NK-92 treated with Interleukin-12 subunit alpha and Interleukin-12 subunit beta, amount 100 ng/mL, for 24 hours (cell line): ENCODE measurements at regions not wholly inside any gene's neighbourhood (a gene's known extent, or its start where the extent isn't known, plus 50 kb on each side); places are given as distances from the start of the nearest gene placed in this dataset.

Source experiments
- DNase-seq: peaks from one replicate; lab custom pipeline; 2025; lab: John Stamatoyannopoulos, UW

- DNase-seq: no peak
These were observed 411.8 kb downstream of the FBXO15 start for GRCh38 chr18:73735836-73736235.

- DNase-seq: no peak
These were observed 413.8 kb downstream of the FBXO15 start for GRCh38 chr18:73733806-73734314.

DNA sequence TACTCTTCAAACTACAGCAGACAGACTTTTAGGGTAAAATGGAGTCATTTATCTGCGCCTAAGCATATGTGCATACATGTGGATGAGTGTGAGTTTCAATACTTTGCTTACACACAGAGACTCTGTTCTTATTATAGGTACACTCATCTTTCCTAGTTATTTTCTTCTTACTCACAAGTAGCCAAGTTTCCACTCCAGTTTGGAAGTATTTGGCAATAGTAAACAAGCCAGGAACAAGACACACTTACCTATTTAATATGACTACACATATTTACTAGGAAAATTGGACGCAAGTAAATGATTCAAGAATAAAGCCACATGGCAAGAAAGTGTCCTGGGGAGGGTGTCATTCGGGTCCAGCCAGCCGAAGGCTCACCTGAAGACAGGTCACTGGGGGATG lies 414.3 kb downstream of the FBXO15 start:
- DNase-seq: no peak

- DNase-seq: no peak
These were observed 419.0 kb downstream of the FBXO15 start for GRCh38 chr18:73728657-73729056.

DNA sequence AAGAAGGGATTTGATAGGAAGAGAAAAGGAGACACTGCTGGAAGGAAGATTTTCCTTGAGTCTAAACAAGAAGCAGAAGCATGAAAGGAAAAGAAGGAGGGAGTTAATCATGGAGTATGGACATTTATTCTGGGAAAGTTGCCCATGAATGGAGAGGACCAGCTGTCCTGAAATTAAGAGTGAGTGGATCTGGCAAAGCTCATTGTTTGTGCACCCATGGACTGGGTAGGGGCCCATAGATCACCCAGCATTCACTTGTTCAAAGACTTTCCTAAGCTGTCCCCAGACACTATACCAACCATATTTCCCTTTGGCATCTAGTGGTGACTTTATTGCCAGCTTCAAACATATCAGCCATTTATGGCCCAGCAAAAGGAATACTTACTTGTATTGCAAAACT lies 422.7 kb downstream of the FBXO15 start:
- DNase-seq: no peak

DNA sequence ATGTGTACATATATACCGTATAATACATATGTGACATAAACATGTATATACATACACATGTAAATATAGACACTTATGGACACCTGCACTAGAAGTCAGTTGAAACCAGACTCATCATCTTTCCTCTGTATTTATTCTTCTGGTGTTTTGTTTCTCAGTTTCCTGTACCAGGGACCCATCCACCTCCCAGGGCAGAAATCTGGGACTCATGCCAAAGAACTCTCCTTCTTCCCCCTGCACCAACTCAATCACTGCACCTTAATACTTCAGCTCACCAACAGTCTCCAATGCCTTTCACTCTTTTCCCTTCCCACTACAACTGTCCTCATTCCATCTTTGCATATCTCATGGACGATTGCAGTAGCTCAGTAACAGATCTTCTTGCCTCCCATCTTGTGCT lies 428.0 kb downstream of the FBXO15 start:
- no peak for DNase-seq

DNA sequence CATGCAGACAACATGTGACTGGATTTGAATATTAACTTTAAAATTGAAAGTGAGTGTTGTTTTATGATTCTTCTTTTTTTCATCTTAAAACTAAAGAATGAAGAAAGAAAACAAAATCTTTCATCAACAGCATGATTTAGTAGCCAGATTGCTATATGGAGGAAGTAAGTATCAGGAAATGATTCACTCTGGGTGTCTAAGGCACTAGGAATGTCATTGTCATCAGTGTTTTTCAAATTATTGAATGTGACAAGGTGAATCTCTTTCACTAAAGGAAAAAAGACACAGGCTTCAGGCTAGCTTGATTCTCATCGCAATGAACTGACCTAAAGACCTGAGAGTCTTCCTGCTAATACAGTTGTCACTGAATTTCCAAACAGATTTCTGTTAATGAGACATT lies 430.1 kb downstream of the FBXO15 start:
- no peak for DNase-seq

GRCh38 chr18:73715210-73715670 lies 432.4 kb downstream of the FBXO15 start:
- no peak for DNase-seq

GRCh38 chr18:73714466-73714865 lies 433.2 kb downstream of the FBXO15 start:
- DNase-seq: no peak

DNA sequence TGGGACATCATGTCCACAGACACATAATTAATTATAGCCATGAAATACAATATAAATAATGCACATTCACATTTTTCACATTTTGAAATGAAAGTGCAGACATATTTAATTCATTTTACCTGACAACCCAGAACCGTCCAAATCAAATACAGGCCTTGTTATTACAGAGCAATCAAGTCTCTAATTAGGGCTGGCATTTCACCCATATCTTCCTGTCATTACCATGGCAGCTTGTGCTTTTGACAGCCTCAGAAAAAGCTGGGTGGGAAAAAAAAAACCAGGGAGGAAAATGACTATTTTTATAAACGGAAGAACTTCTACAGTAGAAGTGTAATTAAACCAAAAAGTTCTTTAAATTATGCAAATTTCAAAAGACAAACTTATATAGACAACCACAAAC lies 436.4 kb downstream of the FBXO15 start:
- no peak for DNase-seq

GRCh38 chr18:73708591-73708990 lies 439.0 kb downstream of the FBXO15 start:
- DNase-seq: no peak

DNA sequence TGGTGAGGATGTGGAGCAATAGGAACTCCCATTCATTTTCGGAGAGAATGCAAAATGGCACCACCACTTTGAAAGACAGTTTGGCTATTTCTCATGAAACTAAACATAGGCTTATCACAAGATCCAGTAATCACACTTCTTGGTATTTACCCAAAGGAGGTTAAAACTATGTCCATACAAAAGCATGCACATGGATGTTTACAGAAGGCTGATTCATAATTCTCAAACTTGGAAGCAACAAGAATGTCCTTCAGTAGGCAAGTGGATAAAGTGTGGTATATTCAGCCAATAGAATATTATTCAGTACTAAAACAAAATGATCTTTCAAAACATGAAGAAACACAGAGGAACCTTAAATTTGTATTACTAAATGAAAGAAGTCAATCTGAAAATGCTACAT lies 440.6 kb downstream of the FBXO15 start:
- no peak for DNase-seq

DNA sequence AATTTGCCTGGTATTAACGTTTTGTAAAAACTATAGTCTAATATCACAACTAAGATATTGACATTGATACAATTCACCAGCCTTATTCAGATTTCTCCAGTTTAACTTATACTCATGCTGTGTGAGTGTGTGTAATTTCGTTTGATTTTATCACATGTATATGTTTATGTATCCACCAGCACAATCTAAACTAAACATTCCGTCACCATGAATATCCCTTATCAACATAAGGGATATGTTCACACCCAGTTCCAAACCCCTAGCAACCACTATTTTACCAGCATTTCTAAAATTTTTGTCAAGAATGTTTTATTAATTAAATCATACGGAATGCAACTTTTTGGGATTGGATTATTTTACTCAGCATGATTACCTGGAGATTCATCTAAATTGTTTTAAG lies 450.3 kb downstream of the FBXO15 start:
- no peak for DNase-seq

- no peak for DNase-seq
These were observed 450.9 kb downstream of the FBXO15 start for GRCh38 chr18:73696698-73697097.

GRCh38 chr18:73696171-73696570 lies 451.5 kb downstream of the FBXO15 start:
- DNase-seq: no peak

DNA sequence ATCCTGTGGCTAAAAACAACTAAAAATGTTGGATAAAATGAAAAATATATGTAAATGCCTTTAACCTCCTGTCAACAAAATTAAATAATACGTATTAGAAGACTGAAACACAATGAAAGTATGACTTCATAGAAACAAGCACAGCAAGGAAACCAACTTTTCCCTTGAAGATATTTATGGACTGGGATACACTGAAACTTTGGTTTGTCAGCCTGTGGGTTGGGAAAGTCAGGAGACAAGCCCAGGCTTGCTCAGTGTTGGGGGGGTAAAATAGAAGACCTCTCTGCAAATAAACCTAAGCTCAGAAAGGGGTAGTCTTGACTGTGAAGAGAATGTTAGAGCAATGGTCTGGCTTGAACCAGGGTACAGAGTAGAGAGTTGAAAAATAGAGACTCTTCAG lies 454.5 kb downstream of the FBXO15 start:
- no peak for DNase-seq

DNA sequence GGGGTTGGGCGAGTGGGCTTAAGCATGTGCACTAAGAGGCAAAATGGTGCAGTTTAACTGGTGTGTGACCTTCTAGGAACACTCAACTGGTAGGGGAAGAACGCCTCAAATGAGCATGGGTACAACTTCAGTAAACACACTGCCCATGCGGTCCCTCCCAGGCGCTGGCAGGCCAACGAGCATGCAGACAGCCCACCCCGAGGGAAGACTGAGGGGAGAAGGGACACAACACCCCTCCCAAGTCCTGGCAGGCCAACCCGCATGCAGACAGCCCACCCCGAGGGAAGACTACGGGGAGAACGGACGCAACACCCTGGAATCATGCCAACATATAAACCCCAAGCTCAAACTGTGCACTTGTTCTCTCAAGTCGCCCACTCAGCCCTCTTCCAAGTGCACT lies 456.0 kb downstream of the FBXO15 start:
- DNase-seq: no peak

- no peak for DNase-seq
These were observed 456.5 kb downstream of the FBXO15 start for GRCh38 chr18:73691118-73691517.

GRCh38 chr18:73690222-73690621 lies 457.4 kb downstream of the FBXO15 start:
- DNase-seq: no peak

DNA sequence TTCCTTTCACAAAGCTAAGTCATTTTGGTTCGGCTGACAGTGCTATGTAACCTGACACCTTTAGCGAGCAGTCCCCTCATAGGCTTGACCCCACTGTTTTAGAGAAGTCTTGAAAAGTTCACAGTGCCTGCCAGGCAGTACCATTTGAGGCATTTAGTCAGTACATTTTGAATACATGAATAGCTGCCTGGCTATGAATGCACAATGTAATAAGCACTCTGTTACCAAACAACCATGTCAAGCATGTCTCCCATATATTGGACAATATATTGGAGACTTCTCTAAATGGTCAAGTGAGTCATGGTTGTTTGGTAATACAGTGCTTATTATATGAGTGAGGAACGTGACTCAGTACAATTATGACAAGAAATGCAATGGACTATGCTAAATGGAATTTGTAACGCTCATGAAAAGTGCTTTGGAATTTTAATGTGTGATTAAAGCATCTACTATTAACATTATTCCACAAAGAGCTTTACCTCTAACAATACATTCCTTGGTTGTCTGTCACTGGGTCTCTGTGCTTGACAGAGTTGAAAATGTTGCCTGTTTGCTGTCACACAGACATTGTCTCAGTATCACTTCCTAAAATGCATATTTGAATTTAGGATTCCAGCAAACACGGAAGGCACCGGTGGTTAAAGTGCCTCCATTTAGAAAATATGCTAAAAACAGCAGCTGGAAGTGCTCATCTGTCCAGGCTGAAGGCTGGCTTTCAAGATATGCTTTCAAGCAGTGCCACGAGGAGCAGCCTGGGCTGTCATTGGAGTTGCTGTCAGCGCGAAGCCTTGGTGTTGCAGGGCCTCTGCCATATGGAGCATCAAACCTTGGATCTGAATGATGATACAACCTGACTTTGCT lies 458.6 kb downstream of the FBXO15 start:
- DNase-seq: no peak

DNA sequence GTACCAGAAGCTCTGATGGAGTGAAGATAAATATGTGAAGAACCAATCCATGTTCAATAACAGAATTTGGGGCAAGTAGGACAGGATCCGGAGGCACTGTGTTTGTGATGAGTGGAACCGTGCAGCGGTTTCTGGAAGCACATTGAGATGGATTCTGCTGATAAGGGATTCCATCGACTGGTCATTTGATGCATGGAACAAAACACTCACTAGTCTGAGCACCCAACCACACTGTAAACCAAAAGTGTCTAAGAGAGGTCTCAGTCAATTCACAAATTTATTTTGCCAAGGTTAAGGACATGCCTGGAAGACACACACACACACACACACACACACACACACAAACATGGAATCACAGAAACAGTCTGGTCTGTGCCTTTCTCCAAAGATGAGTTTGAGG lies 459.5 kb downstream of the FBXO15 start:
- no peak for DNase-seq

DNA sequence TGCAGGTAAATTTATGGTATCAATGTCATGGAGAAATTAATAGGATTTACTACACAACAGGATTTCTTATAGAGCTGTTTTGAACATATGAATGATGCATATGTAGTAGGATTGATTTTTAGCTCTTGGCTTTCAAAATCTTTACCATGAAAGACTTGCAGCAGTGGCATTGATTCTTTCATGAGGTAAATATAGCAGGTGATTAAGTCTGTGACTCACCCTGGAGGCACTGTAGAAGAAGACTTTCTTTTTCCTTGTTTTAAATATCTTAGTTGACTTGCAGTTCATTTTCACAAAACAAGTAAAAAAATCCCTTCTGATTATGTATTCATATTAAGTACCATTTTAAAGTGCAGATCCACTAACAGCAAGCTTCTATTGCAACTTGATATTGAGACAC lies 463.0 kb downstream of the FBXO15 start:
- no peak for DNase-seq

DNA sequence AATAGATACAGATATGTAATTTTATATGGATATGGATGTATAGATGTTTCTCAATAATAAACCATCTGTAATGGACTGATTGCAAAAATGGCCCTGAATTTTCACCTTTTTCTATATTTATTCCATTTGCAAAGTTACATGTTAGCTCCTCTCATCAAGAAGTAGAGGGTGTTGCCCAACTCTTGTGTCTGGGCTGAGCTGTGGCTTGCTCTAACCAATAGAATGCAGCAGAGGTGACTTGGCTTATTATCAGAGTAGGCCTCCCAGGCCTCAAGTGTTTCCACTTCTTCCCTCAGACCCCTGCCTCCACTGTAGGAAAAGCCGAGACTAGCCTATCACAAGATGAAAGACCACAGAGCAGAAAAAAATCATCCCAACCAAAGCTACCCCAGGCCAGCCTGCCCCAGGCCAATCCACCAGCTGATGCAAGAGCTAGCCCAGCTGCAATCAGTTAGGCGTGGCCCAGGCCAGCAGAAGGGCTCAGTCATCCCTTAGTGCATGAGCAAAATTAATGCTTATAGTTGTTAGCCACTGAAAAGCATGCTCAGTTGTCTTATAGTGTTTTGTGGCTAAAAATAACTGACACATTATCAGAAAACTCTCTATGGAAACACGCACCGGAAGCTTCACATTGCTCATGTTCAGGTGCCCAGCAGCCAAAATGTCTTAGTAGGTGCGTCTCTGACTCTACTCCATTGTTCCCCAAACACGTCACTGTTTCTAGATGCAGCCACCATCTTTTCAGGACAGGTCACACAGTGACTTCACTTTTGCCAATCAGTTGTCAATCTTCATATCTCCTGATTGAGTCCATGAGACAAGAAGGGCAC lies 464.0 kb downstream of the FBXO15 start:
- no peak for DNase-seq
